ENCODE measurements at regions not wholly inside any gene's neighbourhood (a gene's known extent, or its start where the extent isn't known, plus 50 kb on each side); places are given as distances from the start of the nearest gene placed in this dataset.

DNA sequence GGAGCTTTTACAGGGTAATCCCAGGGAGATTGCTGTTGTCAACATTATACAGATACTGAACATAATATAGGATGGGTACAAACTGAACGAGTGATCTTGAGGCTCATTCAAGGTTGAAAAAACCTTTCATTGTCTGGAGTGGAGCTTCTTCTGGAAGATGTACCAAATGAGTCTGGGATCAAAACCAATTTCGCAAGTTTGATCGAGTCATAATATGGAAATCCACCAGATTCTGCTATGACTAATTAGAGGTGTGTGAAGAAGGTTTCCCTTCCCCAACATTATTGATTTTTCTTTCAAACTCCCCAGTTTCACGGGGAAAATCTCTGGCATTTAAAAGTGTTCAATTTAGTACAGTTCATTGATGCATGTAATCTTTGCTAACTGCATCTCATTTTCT lies 324.1 kb downstream of the ZFHX3 start:
- TF ChIP-seq, protein P1, sequence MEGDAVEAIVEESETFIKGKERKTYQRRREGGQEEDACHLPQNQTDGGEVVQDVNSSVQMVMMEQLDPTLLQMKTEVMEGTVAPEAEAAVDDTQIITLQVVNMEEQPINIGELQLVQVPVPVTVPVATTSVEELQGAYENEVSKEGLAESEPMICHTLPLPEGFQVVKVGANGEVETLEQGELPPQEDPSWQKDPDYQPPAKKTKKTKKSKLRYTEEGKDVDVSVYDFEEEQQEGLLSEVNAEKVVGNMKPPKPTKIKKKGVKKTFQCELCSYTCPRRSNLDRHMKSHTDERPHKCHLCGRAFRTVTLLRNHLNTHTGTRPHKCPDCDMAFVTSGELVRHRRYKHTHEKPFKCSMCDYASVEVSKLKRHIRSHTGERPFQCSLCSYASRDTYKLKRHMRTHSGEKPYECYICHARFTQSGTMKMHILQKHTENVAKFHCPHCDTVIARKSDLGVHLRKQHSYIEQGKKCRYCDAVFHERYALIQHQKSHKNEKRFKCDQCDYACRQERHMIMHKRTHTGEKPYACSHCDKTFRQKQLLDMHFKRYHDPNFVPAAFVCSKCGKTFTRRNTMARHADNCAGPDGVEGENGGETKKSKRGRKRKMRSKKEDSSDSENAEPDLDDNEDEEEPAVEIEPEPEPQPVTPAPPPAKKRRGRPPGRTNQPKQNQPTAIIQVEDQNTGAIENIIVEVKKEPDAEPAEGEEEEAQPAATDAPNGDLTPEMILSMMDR (IDR thresholded peaks at IDR 0.05), result no peak
- TF ChIP-seq POLR2A (IDR thresholded peaks at IDR 0.05) (no peak), EP300 (IDR thresholded peaks at IDR 0.05) (no peak)
